ENCODE measurements at regions not wholly inside any gene's neighbourhood (a gene's known extent, or its start where the extent isn't known, plus 50 kb on each side); places are given as distances from the start of the nearest gene placed in this dataset.

DNA sequence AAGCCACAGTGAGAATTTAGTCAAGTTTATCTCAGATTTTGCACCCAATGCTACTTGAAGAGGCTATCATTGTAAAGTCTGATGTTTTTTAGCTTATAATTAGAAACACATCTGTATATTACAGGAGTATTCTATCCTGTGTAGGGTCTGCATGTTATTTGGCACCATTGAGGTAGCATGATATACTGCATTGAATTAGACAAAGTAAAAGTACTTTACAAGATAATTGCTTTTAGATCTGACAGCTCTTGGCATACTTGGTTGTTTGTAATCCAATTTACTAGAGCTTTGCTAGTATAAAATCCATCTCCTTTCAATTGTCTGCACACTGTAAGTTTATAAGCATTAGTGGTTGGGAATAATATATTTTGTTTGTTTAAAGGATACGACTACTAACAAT, 714.3 kb downstream of the ANKRD7 start:
- DNase-seq (ENCODE audit: low read depth, low spot score) (no peak), FAIRE-seq (no peak)
- Histone ChIP-seq H2AFZ (ENCODE audit: control insufficient read depth, low read length) (no peak overlapping the region), H3K27ac (ENCODE audit: control insufficient read depth, insufficient read depth, low read length) (no peak overlapping the region), H3K79me2 (ENCODE audit: control insufficient read depth, insufficient read depth, low read length) (no peaks in the 10 kb centered on the region), H3K4me1 (ENCODE audit: control insufficient read depth, extremely low read depth, insufficient read depth, low read length) (no peaks in the 10 kb centered on the region), H3K9me1 (ENCODE audit: control insufficient read depth, extremely low read depth, insufficient read depth, low read length) (no peaks in the 10 kb centered on the region), H4K20me1 (ENCODE audit: control insufficient read depth, extremely low read depth, insufficient read depth, low read length) (no peaks in the 10 kb centered on the region), H3K4me3 (ENCODE audit: control insufficient read depth in 2 of 3, extremely low read depth in 1 of 3, insufficient read depth in 2 of 3, low read depth in 1 of 3, low read length in 3 of 3) (no peak overlapping the region), H3K27me3 (ENCODE audit: control insufficient read depth, extremely low read depth, insufficient read depth, low read length) (no peaks in the 10 kb centered on the region), H3K9me3 (ENCODE audit: control insufficient read depth, low read depth, low read length) (no peaks in the 10 kb centered on the region), H3K4me2 (ENCODE audit: control insufficient read depth, extremely low read depth, insufficient read depth, low read depth, low read length) (no peak overlapping the region), H3K9ac (ENCODE audit: control insufficient read depth, extremely low read depth, insufficient read depth, low read length) (no peak overlapping the region), H3K36me3 (ENCODE audit: control insufficient read depth in 2 of 2, extremely low read depth in 1 of 2, insufficient read depth in 2 of 2, low read length in 2 of 2) (no peaks in the 10 kb centered on the region)
- dilution Hi-C loops (cut with MboI; ENCODE audit: extremely low pct_ligation_motif_present, low sequenced_read_pairs) = no loop called here
- no peak for TF ChIP-seq EZH2 (IDR thresholded peaks at IDR 0.05; ENCODE audit: low read length)
- TF ChIP-seq, protein P1, sequence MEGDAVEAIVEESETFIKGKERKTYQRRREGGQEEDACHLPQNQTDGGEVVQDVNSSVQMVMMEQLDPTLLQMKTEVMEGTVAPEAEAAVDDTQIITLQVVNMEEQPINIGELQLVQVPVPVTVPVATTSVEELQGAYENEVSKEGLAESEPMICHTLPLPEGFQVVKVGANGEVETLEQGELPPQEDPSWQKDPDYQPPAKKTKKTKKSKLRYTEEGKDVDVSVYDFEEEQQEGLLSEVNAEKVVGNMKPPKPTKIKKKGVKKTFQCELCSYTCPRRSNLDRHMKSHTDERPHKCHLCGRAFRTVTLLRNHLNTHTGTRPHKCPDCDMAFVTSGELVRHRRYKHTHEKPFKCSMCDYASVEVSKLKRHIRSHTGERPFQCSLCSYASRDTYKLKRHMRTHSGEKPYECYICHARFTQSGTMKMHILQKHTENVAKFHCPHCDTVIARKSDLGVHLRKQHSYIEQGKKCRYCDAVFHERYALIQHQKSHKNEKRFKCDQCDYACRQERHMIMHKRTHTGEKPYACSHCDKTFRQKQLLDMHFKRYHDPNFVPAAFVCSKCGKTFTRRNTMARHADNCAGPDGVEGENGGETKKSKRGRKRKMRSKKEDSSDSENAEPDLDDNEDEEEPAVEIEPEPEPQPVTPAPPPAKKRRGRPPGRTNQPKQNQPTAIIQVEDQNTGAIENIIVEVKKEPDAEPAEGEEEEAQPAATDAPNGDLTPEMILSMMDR (optimal IDR thresholded peaks at IDR 0.05 in 1 of 3, IDR thresholded peaks at IDR 0.05 in 1 of 3, conservative IDR thresholded peaks at IDR 0.05 in 1 of 3; ENCODE audit: extremely low read depth in 1 of 3, insufficient read depth in 2 of 3, low read length in 3 of 3) = no peak

DNA sequence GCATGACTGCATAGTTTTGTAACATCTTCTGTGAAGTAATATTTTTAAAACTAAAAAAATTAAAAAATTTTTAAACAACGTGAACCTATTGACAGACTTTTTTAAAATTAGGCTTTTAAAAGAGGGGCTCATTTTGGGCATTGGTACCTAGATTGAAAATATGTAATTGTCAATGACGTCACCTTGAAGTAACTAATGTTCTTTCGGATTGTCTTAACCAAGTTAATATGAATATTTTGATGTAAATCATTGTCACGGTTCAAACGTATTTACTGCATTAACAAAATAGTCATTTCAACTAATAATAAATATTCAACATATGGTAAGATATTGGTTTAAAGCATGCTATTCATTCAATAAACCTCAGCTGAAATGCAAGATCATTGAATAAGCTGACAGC, 719.8 kb downstream of the ANKRD7 start:
- no peaks in the 10 kb centered on the region for H3K9me3 ChIP-seq (ENCODE audit: control insufficient read depth, low read depth, low read length)
- no peak overlapping the region for H3K27ac ChIP-seq (ENCODE audit: control insufficient read depth, insufficient read depth, low read length)
- no peaks in the 10 kb centered on the region for H3K9me1 ChIP-seq (ENCODE audit: control insufficient read depth, extremely low read depth, insufficient read depth, low read length)
- no peak overlapping the region for H3K4me2 ChIP-seq (ENCODE audit: control insufficient read depth, extremely low read depth, insufficient read depth, low read depth, low read length)
- H2AFZ ChIP-seq (ENCODE audit: control insufficient read depth, low read length) = no peak overlapping the region
- no peaks in the 10 kb centered on the region for H4K20me1 ChIP-seq (ENCODE audit: control insufficient read depth, extremely low read depth, insufficient read depth, low read length)
- no peak for TF ChIP-seq EZH2 (IDR thresholded peaks at IDR 0.05; ENCODE audit: low read length)
- TF ChIP-seq, protein P1 (optimal IDR thresholded peaks at IDR 0.05 in 1 of 3, IDR thresholded peaks at IDR 0.05 in 1 of 3, conservative IDR thresholded peaks at IDR 0.05 in 1 of 3; ENCODE audit: extremely low read depth in 1 of 3, insufficient read depth in 2 of 3, low read length in 3 of 3) = no peak
- no peaks in the 10 kb centered on the region for H3K4me1 ChIP-seq (ENCODE audit: control insufficient read depth, extremely low read depth, insufficient read depth, low read length)
- dilution Hi-C loops (cut with MboI; ENCODE audit: extremely low pct_ligation_motif_present, low sequenced_read_pairs) = no loop called here
- DNase-seq (ENCODE audit: low read depth, low spot score) = no peak
- no peak overlapping the region for H3K4me3 ChIP-seq (ENCODE audit: control insufficient read depth in 2 of 3, extremely low read depth in 1 of 3, insufficient read depth in 2 of 3, low read depth in 1 of 3, low read length in 3 of 3)
- no peak for FAIRE-seq
- H3K27me3 ChIP-seq (ENCODE audit: control insufficient read depth, extremely low read depth, insufficient read depth, low read length) = no peaks in the 10 kb centered on the region
- H3K9ac ChIP-seq (ENCODE audit: control insufficient read depth, extremely low read depth, insufficient read depth, low read length) = no peak overlapping the region
- H3K79me2 ChIP-seq (ENCODE audit: control insufficient read depth, insufficient read depth, low read length) = no peaks in the 10 kb centered on the region
- H3K36me3 ChIP-seq (ENCODE audit: control insufficient read depth in 2 of 2, extremely low read depth in 1 of 2, insufficient read depth in 2 of 2, low read length in 2 of 2) = no peaks in the 10 kb centered on the region

Data from keratinocyte (primary cell).